ENCODE measurements at regions not wholly inside any gene's neighbourhood (a gene's known extent, or its start where the extent isn't known, plus 50 kb on each side); places are given as distances from the start of the nearest gene placed in this dataset.

GRCh38 chr3:157669416-157669815, 166.2 kb upstream of the VEPH1 start:
- Mint-ChIP-seq H3K4me3 (no peak overlapping the region), H3K4me1 (no peaks in the 10 kb centered on the region), H3K36me3 (no peaks in the 10 kb centered on the region), H3K9me3 (no peaks in the 10 kb centered on the region), H3K27me3 (peaks cover 0 to 3% of the 10 kb centered on the region in 2 donors), H3K27ac (no peak overlapping the region)
- Histone ChIP-seq H3K27me3 (replicated peaks in 1 of 2; ENCODE audit: control insufficient read depth in 2 of 2, extremely low read depth in 1 of 2, insufficient read depth in 2 of 2, low read length in 1 of 2) (no peaks in the 10 kb centered on the region), H3K36me3 (ENCODE audit: control insufficient read depth in 2 of 2, extremely low read depth in 1 of 2, insufficient read depth in 1 of 2, low read length in 1 of 2) (no peaks in the 10 kb centered on the region), H3K4me1 (ENCODE audit: control insufficient read depth in 1 of 2, extremely low read depth in 1 of 2, insufficient read depth in 2 of 2, low read length in 2 of 2) (no peaks in the 10 kb centered on the region), H3K27ac (ENCODE audit: low read length) (no peak overlapping the region), H3K9me3 (no peaks in the 10 kb centered on the region), H3K4me3 (ENCODE audit: control insufficient read depth in 1 of 2, extremely low read depth in 1 of 2, low read length in 1 of 2) (no peak overlapping the region)
- DNase-seq (no peak), ATAC-seq (replicated peaks in 1 of 4) (no peak)
- WGBS (ENCODE audit: insufficient coverage) = no CpG with 5 or more reads among the region's 1 CpG
- ChIA-PET POLR2A (no interaction called here), CTCF (no interaction called here)

- Histone ChIP-seq H3K4me1 (ENCODE audit: control insufficient read depth in 1 of 2, extremely low read depth in 1 of 2, insufficient read depth in 2 of 2, low read length in 2 of 2) (no peaks in the 10 kb centered on the region), H3K9me3 (no peaks in the 10 kb centered on the region), H3K27me3 (replicated peaks in 1 of 2; ENCODE audit: control insufficient read depth in 2 of 2, extremely low read depth in 1 of 2, insufficient read depth in 2 of 2, low read length in 1 of 2) (no peaks in the 10 kb centered on the region), H3K27ac (ENCODE audit: low read length) (no peak overlapping the region), H3K4me3 (ENCODE audit: control insufficient read depth in 1 of 2, extremely low read depth in 1 of 2, low read length in 1 of 2) (no peak overlapping the region), H3K36me3 (ENCODE audit: control insufficient read depth in 2 of 2, extremely low read depth in 1 of 2, insufficient read depth in 1 of 2, low read length in 1 of 2) (no peaks in the 10 kb centered on the region)
- ChIA-PET CTCF (interaction anchor here in 1 of 2 donors (0.7 kb wide), 1 partner anchor 600 kb away, joined by 3 read pairs; no protein-coding TSS in a partner anchor), POLR2A (interaction anchor here in 1 of 2 donors (0.7 kb wide), 1 partner anchor 776 kb away, joined by 3 read pairs; no protein-coding TSS in a partner anchor)
- Mint-ChIP-seq H3K9me3 (no peaks in the 10 kb centered on the region), H3K36me3 (no peaks in the 10 kb centered on the region), H3K4me3 (no peak overlapping the region), H3K27me3 (peaks cover 0 to 3% of the 10 kb centered on the region in 2 donors), H3K4me1 (no peaks in the 10 kb centered on the region), H3K27ac (no peak overlapping the region)
- WGBS (ENCODE audit: insufficient coverage) = 71% methylated on average over 2 of the region's 2 CpGs
- DNase-seq (no peak), ATAC-seq (replicated peaks in 1 of 4) (no peak)
Measured at GRCh38 chr3:157667493-157667892, 164.3 kb upstream of the VEPH1 start.

- CTCF ChIA-PET = no interaction called here
- ATAC-seq (replicated peaks in 1 of 4) (no peak), DNase-seq (no peak)
- Mint-ChIP-seq H3K27ac (no peak overlapping the region), H3K4me1 (no peaks in the 10 kb centered on the region), H3K27me3 (peaks cover 0 to 5% of the 10 kb centered on the region in 2 donors), H3K36me3 (no peaks in the 10 kb centered on the region), H3K9me3 (no peaks in the 10 kb centered on the region), H3K4me3 (no peak overlapping the region)
- no peaks in the 10 kb centered on the region for H3K27me3 ChIP-seq (replicated peaks in 1 of 2; ENCODE audit: control insufficient read depth in 2 of 2, extremely low read depth in 1 of 2, insufficient read depth in 2 of 2, low read length in 1 of 2)
- H3K27ac ChIP-seq (ENCODE audit: low read length) = no peak overlapping the region
- H3K36me3 ChIP-seq (ENCODE audit: control insufficient read depth in 2 of 2, extremely low read depth in 1 of 2, insufficient read depth in 1 of 2, low read length in 1 of 2) = no peaks in the 10 kb centered on the region
- no peaks in the 10 kb centered on the region for H3K4me1 ChIP-seq (ENCODE audit: control insufficient read depth in 1 of 2, extremely low read depth in 1 of 2, insufficient read depth in 2 of 2, low read length in 2 of 2)
- POLR2A ChIA-PET = no interaction called here
- H3K4me3 ChIP-seq (ENCODE audit: control insufficient read depth in 1 of 2, extremely low read depth in 1 of 2, low read length in 1 of 2) = no peak overlapping the region
- no peaks in the 10 kb centered on the region for H3K9me3 ChIP-seq
Measured at GRCh38 chr3:157662171-157662570, 159.0 kb upstream of the VEPH1 start.

- POLR2A ChIA-PET = no interaction called here
Measured at GRCh38 chr3:157660847-157661246, 157.6 kb upstream of the VEPH1 start.

GRCh38 chr3:157652366-157652765, 149.2 kb upstream of the VEPH1 start:
- no peaks in the 10 kb centered on the region for H3K9me3 ChIP-seq
- H3K36me3 ChIP-seq (ENCODE audit: control insufficient read depth in 2 of 2, extremely low read depth in 1 of 2, insufficient read depth in 1 of 2, low read length in 1 of 2) = no peaks in the 10 kb centered on the region
- H3K4me3 Mint-ChIP-seq = no peak overlapping the region
- no CpG with 5 or more reads among the region's 2 CpGs for WGBS (ENCODE audit: insufficient coverage)
- H3K27ac ChIP-seq (ENCODE audit: low read length) = no peak overlapping the region
- CTCF ChIA-PET = no interaction called here
- H3K36me3 Mint-ChIP-seq = no peaks in the 10 kb centered on the region
- H3K27ac Mint-ChIP-seq = no peak overlapping the region
- no peak for ATAC-seq (replicated peaks in 1 of 4)
- no peaks in the 10 kb centered on the region for H3K4me1 ChIP-seq (ENCODE audit: control insufficient read depth in 1 of 2, extremely low read depth in 1 of 2, insufficient read depth in 2 of 2, low read length in 2 of 2)
- H3K4me3 ChIP-seq (ENCODE audit: control insufficient read depth in 1 of 2, extremely low read depth in 1 of 2, low read length in 1 of 2) = no peak overlapping the region
- peaks cover 0 to 4% (median 0%) of the 10 kb centered on the region in 3 donors for H3K9me3 Mint-ChIP-seq
- no peaks in the 10 kb centered on the region for H3K4me1 Mint-ChIP-seq
- POLR2A ChIA-PET = no interaction called here
- no peaks in the 10 kb centered on the region for H3K27me3 ChIP-seq (replicated peaks in 1 of 2; ENCODE audit: control insufficient read depth in 2 of 2, extremely low read depth in 1 of 2, insufficient read depth in 2 of 2, low read length in 1 of 2)
- H3K27me3 Mint-ChIP-seq = peaks cover 2 to 4% of the 10 kb centered on the region in 2 donors
- DNase-seq = no peak

More at GRCh38 chr3:157660847-157661246, 157.6 kb upstream of the VEPH1 start:
- H3K4me3 ChIP-seq (ENCODE audit: control insufficient read depth in 1 of 2, extremely low read depth in 1 of 2, low read length in 1 of 2) = no peak overlapping the region
- Mint-ChIP-seq H3K27me3 (peaks cover 0 to 5% of the 10 kb centered on the region in 2 donors), H3K4me3 (no peak overlapping the region), H3K9me3 (no peaks in the 10 kb centered on the region), H3K4me1 (no peaks in the 10 kb centered on the region), H3K27ac (no peak overlapping the region), H3K36me3 (no peaks in the 10 kb centered on the region)
- no peak overlapping the region for H3K27ac ChIP-seq (ENCODE audit: low read length)
- CTCF ChIA-PET = no interaction called here
- DNase-seq (no peak), ATAC-seq (replicated peaks in 1 of 4) (no peak)
- H3K27me3 ChIP-seq (replicated peaks in 1 of 2; ENCODE audit: control insufficient read depth in 2 of 2, extremely low read depth in 1 of 2, insufficient read depth in 2 of 2, low read length in 1 of 2) = no peaks in the 10 kb centered on the region
- no peaks in the 10 kb centered on the region for H3K4me1 ChIP-seq (ENCODE audit: control insufficient read depth in 1 of 2, extremely low read depth in 1 of 2, insufficient read depth in 2 of 2, low read length in 2 of 2)
- no peaks in the 10 kb centered on the region for H3K9me3 ChIP-seq
- no peaks in the 10 kb centered on the region for H3K36me3 ChIP-seq (ENCODE audit: control insufficient read depth in 2 of 2, extremely low read depth in 1 of 2, insufficient read depth in 1 of 2, low read length in 1 of 2)

GRCh38 chr3:157650699-157651098, 147.5 kb upstream of the VEPH1 start:
- no peaks in the 10 kb centered on the region for H3K36me3 ChIP-seq (ENCODE audit: control insufficient read depth in 2 of 2, extremely low read depth in 1 of 2, insufficient read depth in 1 of 2, low read length in 1 of 2)
- POLR2A ChIA-PET = no interaction called here
- no peak overlapping the region for H3K27ac Mint-ChIP-seq
- no peaks in the 10 kb centered on the region for H3K27me3 ChIP-seq (replicated peaks in 1 of 2; ENCODE audit: control insufficient read depth in 2 of 2, extremely low read depth in 1 of 2, insufficient read depth in 2 of 2, low read length in 1 of 2)
- no peak for DNase-seq
- no peaks in the 10 kb centered on the region for H3K9me3 ChIP-seq
- peaks cover 0 to 4% (median 0%) of the 10 kb centered on the region in 3 donors for H3K9me3 Mint-ChIP-seq
- no peaks in the 10 kb centered on the region for H3K4me1 ChIP-seq (ENCODE audit: control insufficient read depth in 1 of 2, extremely low read depth in 1 of 2, insufficient read depth in 2 of 2, low read length in 2 of 2)
- peaks cover 0 to 10% of the 10 kb centered on the region in 2 donors for H3K27me3 Mint-ChIP-seq
- ATAC-seq (replicated peaks in 1 of 4) = no peak
- no peak overlapping the region for H3K4me3 ChIP-seq (ENCODE audit: control insufficient read depth in 1 of 2, extremely low read depth in 1 of 2, low read length in 1 of 2)
- H3K4me3 Mint-ChIP-seq = no peak overlapping the region
- H3K4me1 Mint-ChIP-seq = no peaks in the 10 kb centered on the region
- H3K36me3 Mint-ChIP-seq = no peaks in the 10 kb centered on the region
- WGBS (ENCODE audit: insufficient coverage) = no CpG with 5 or more reads among the region's 1 CpG
- H3K27ac ChIP-seq (ENCODE audit: low read length) = no peak overlapping the region
- CTCF ChIA-PET = no interaction called here

GRCh38 chr3:157650172-157650571, 147.0 kb upstream of the VEPH1 start:
- Mint-ChIP-seq H3K27me3 (peaks cover 0 to 13% of the 10 kb centered on the region in 2 donors), H3K36me3 (no peaks in the 10 kb centered on the region), H3K27ac (no peak overlapping the region), H3K9me3 (peaks cover 0 to 4% (median 0%) of the 10 kb centered on the region in 3 donors), H3K4me1 (no peaks in the 10 kb centered on the region), H3K4me3 (no peak overlapping the region)
- ATAC-seq (replicated peaks in 1 of 4) = no peak
- Histone ChIP-seq H3K27ac (ENCODE audit: low read length) (no peak overlapping the region), H3K4me3 (ENCODE audit: control insufficient read depth in 1 of 2, extremely low read depth in 1 of 2, low read length in 1 of 2) (no peak overlapping the region), H3K9me3 (no peaks in the 10 kb centered on the region), H3K27me3 (replicated peaks in 1 of 2; ENCODE audit: control insufficient read depth in 2 of 2, extremely low read depth in 1 of 2, insufficient read depth in 2 of 2, low read length in 1 of 2) (no peaks in the 10 kb centered on the region), H3K36me3 (ENCODE audit: control insufficient read depth in 2 of 2, extremely low read depth in 1 of 2, insufficient read depth in 1 of 2, low read length in 1 of 2) (no peaks in the 10 kb centered on the region), H3K4me1 (ENCODE audit: control insufficient read depth in 1 of 2, extremely low read depth in 1 of 2, insufficient read depth in 2 of 2, low read length in 2 of 2) (no peaks in the 10 kb centered on the region)
- ChIA-PET POLR2A (interaction anchor here in 1 of 2 donors (0.5 kb wide), 1 partner anchor 265 kb away, joined by 4 read pairs; no protein-coding TSS in a partner anchor), CTCF (no interaction called here)
- WGBS (ENCODE audit: insufficient coverage) = 80% methylated on average over 1 of the region's 1 CpG
- DNase-seq = no peak
